MM.1S (cell line): ENCODE measurements at regions not wholly inside any gene's neighbourhood (a gene's known extent, or its start where the extent isn't known, plus 50 kb on each side); places are given as distances from the start of the nearest gene placed in this dataset.

ENCODE experiments used
- EZH2 ChIP-seq: fragments of 300-600 bp; sonication (generic); optimal IDR thresholded peaks from 2 replicates; pipeline ENCODE3; 2017; ENCODE audit warnings: low read depth, mild to moderate bottlenecking, antibody characterized with exemption, low read length, mixed read lengths
- EZH2phosphoT487 ChIP-seq: fragments of 300-600 bp; sonication (generic); IDR thresholded peaks from 2 replicates; pipeline ENCODE4 v1.6.1; 2018; ENCODE audit warnings: antibody characterized with exemption, low read length
- TF ChIP-seq, protein P1 (sequence below): fragments of 300-600 bp; sonication (generic); IDR thresholded peaks from 2 replicates; pipeline ENCODE4 v1.5.1; 2016; ENCODE audit warnings: antibody characterized with exemption, low read length, mixed read lengths

DNA sequence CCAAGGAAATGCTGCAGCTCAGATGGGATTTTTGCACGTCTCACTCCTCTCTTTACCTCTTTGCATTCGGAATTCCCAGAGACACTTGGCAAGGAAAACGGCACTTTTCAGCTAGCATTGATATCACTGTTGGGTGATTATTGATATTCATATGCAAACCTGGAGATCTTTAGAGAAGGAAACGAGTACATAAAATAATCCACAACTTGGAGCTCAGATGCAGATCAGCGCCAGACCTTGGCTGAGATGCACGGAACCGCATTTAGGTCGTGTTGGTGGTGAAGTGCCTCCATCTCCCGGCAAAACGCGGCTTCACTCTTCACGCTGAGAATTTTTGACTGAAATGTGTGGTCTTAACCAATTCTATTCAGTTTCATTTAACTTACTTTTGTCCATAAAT lies 77.2 kb upstream of the ARHGEF7 start:
- no peak for TF ChIP-seq EZH2
- TF ChIP-seq, protein P1, sequence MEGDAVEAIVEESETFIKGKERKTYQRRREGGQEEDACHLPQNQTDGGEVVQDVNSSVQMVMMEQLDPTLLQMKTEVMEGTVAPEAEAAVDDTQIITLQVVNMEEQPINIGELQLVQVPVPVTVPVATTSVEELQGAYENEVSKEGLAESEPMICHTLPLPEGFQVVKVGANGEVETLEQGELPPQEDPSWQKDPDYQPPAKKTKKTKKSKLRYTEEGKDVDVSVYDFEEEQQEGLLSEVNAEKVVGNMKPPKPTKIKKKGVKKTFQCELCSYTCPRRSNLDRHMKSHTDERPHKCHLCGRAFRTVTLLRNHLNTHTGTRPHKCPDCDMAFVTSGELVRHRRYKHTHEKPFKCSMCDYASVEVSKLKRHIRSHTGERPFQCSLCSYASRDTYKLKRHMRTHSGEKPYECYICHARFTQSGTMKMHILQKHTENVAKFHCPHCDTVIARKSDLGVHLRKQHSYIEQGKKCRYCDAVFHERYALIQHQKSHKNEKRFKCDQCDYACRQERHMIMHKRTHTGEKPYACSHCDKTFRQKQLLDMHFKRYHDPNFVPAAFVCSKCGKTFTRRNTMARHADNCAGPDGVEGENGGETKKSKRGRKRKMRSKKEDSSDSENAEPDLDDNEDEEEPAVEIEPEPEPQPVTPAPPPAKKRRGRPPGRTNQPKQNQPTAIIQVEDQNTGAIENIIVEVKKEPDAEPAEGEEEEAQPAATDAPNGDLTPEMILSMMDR = no peak
- TF ChIP-seq EZH2phosphoT487 = no peak
